Activated CD8-positive, alpha-beta T cell treated with anti-CD3 and anti-CD28 coated beads for 36 hours (primary cell): ENCODE measurements at regions not wholly inside any gene's neighbourhood (a gene's known extent, or its start where the extent isn't known, plus 50 kb on each side); places are given as distances from the start of the nearest gene placed in this dataset.

ENCODE experiments used
- ATAC-seq: fragments of 200-7000 bp; cut with Tn5 transposase; one replicate; pipeline ENCODE4 v1.10.0; 2021; ENCODE audit warnings: mild to moderate bottlenecking, moderate library complexity
- CTCF ChIA-PET: fragments of 350-600 bp; sonication (Branson Sonifier 250); formaldehyde crosslinking; loops from one replicate; lab custom pipeline; 2021; ENCODE audit warnings: antibody characterized with exemption; lab: Charles Lee
- POLR2A ChIA-PET: fragments of 350-600 bp; sonication (Branson Sonifier 250); formaldehyde crosslinking; loops from one replicate; lab custom pipeline; 2021; ENCODE audit warnings: antibody characterized with exemption; lab: Charles Lee
- DNase-seq: peaks from one replicate; pipeline ENCODE4 v3.0.0-alpha.2; 2020
- H3K27ac Mint-ChIP-seq: one replicate; pipeline ENCODE4 v1.8.0; 2021; ENCODE audit warnings: mild to moderate bottlenecking, mixed read lengths
- H3K27me3 Mint-ChIP-seq: one replicate; pipeline ENCODE4 v1.8.0; 2021; ENCODE audit warnings: mixed read lengths
- H3K36me3 Mint-ChIP-seq: one replicate; pipeline ENCODE4 v1.8.0; 2021; ENCODE audit warnings: low read depth, mixed read lengths
- H3K4me1 Mint-ChIP-seq: one replicate; pipeline ENCODE4 v1.8.0; 2021; ENCODE audit warnings: low read depth, mixed read lengths
- H3K4me3 Mint-ChIP-seq: one replicate; pipeline ENCODE4 v1.8.0; 2021; ENCODE audit warnings: mild to moderate bottlenecking, moderate library complexity, mixed read lengths
- H3K9me3 Mint-ChIP-seq: one replicate; pipeline ENCODE4 v1.8.0; 2021; ENCODE audit warnings: mixed read lengths
- CTCF ChIP-seq: fragments of 200-600 bp; IDR thresholded peaks from one replicate; pipeline ENCODE4 v1.8.0; 2022; ENCODE audit warnings: antibody characterized with exemption, mild to moderate bottlenecking
- intact Hi-C: fragments of 100-400 bp; cut with micrococcal nuclease; formaldehyde crosslinking; loops from one replicate; pipeline ENCODE4 v1.10.0; 2022

GRCh38 chr3:166560253-166560652, 723.0 kb upstream of the BCHE start:
- intact Hi-C loops: no loop called here
- ChIA-PET CTCF (no interaction called here), POLR2A (no interaction called here)
- no peak overlapping the region for H3K4me3 Mint-ChIP-seq
- H3K9me3 Mint-ChIP-seq: peaks cover 10% of the 10 kb centered on the region
- no peak overlapping the region for H3K27ac Mint-ChIP-seq
- H3K27me3 Mint-ChIP-seq: no peaks in the 10 kb centered on the region
- ATAC-seq: no peak
- no peaks in the 10 kb centered on the region for H3K36me3 Mint-ChIP-seq
- TF ChIP-seq CTCF: no peak
- H3K4me1 Mint-ChIP-seq: no peaks in the 10 kb centered on the region
- no peak for DNase-seq

DNA sequence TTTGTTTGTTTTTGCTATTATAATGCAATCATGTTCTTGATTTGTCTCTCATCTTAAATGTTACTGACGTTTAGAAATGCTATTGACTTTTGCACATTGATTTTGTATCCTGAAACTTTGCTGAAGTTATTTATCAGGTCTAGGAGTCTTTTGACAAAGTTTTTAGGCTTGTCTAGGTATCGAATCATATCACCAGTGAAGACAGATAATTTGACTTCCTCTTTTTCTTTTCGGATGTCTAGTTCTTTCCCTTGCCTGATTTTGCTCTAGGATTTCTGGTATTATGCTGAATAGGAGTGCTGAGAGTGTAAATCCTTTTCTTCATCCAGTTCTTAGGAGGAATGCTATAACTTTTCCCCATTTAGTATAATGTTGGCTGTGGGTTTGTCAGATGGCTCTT, 719.7 kb upstream of the BCHE start:
- H3K27me3 Mint-ChIP-seq: no peaks in the 10 kb centered on the region

GRCh38 chr3:166554023-166554422, 716.8 kb upstream of the BCHE start:
- ChIA-PET POLR2A (no interaction called here), CTCF (no interaction called here)
- intact Hi-C loops: no loop called here
- ATAC-seq: no peak
- no peaks in the 10 kb centered on the region for H3K36me3 Mint-ChIP-seq
- no peaks in the 10 kb centered on the region for H3K27me3 Mint-ChIP-seq
- H3K9me3 Mint-ChIP-seq: peaks cover 12% of the 10 kb centered on the region
- no peak overlapping the region for H3K27ac Mint-ChIP-seq
- H3K4me1 Mint-ChIP-seq: no peaks in the 10 kb centered on the region
- no peak for DNase-seq
- TF ChIP-seq CTCF: no peak
- H3K4me3 Mint-ChIP-seq: no peak overlapping the region

More for the DNA sequence above, 719.7 kb upstream of the BCHE start:
- Mint-ChIP-seq H3K9me3 (peaks cover 12% of the 10 kb centered on the region), H3K4me1 (no peaks in the 10 kb centered on the region), H3K36me3 (no peaks in the 10 kb centered on the region), H3K27ac (no peak overlapping the region), H3K4me3 (no peak overlapping the region)
- DNase-seq (no peak), ATAC-seq (no peak)
- TF ChIP-seq CTCF: no peak
- intact Hi-C loops: no loop called here
- CTCF ChIA-PET: no interaction called here
- POLR2A ChIA-PET: no interaction called here

- CTCF ChIA-PET: no interaction called here
- POLR2A ChIA-PET: no interaction called here
- Mint-ChIP-seq H3K9me3 (peaks cover 14% of the 10 kb centered on the region), H3K27ac (no peak overlapping the region), H3K36me3 (no peaks in the 10 kb centered on the region), H3K27me3 (no peaks in the 10 kb centered on the region), H3K4me3 (no peak overlapping the region), H3K4me1 (no peaks in the 10 kb centered on the region)
- no peak for TF ChIP-seq CTCF
- intact Hi-C loops: no loop called here
- ATAC-seq (no peak), DNase-seq (no peak)
Observed at GRCh38 chr3:166533740-166534139, 696.5 kb upstream of the BCHE start.

DNA sequence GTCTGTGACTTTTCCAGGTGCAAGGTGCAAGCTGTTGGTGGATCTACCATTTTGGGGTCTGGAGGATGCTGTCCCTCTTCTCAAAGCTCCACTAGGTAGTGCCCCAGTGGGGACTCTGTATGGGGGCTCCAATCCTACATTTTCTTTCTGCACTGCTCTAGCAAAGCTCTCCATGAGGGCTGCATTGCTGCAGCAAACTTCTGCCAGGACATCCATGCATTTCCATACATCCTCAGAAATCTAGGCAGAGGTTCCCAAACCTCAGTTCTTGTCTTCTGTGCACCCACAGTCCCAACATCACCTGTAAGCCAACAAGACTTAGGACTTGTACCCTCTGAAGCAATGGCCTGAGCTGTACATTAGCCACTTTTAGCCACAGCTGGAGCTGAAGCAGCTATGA, 694.5 kb upstream of the BCHE start:
- TF ChIP-seq CTCF: no peak
- H3K27ac Mint-ChIP-seq: no peak overlapping the region
- ChIA-PET POLR2A (no interaction called here), CTCF (no interaction called here)
- H3K9me3 Mint-ChIP-seq: peaks cover 14% of the 10 kb centered on the region
- intact Hi-C loops: no loop called here
- no peaks in the 10 kb centered on the region for H3K4me1 Mint-ChIP-seq
- H3K4me3 Mint-ChIP-seq: no peak overlapping the region
- H3K27me3 Mint-ChIP-seq: no peaks in the 10 kb centered on the region
- H3K36me3 Mint-ChIP-seq: no peaks in the 10 kb centered on the region
- ATAC-seq: no peak
- DNase-seq: no peak
